ENCODE measurements at regions not wholly inside any gene's neighbourhood (a gene's known extent, or its start where the extent isn't known, plus 50 kb on each side); places are given as distances from the start of the nearest gene placed in this dataset.
A peak's percentile ranks its signal among the peaks of the same experiment; 100 is the strongest.

- no peak for DNase-seq
These were observed 124.2 kb downstream of the TMEM161B start for GRCh38 chr5:88144219-88145001.

GRCh38 chr5:88143693-88144218 is 124.9 kb downstream of the TMEM161B start:
- DNase-seq: no peak

- no peak for DNase-seq
These were observed 125.6 kb downstream of the TMEM161B start for GRCh38 chr5:88142886-88143692.

GRCh38 chr5:88142636-88142885 is 126.1 kb downstream of the TMEM161B start:
- DNase-seq: no peak

- DNase-seq: peak; percentile 48
These were observed 127.5 kb downstream of the TMEM161B start for GRCh38 chr5:88140856-88141752.

- no peak for DNase-seq
These were observed 128.2 kb downstream of the TMEM161B start for GRCh38 chr5:88140396-88140855.

- DNase-seq: no peak
These were observed 138.3 kb downstream of the TMEM161B start for GRCh38 chr5:88130211-88130815.

GRCh38 chr5:88128813-88129212 is 139.8 kb downstream of the TMEM161B start:
- no peak for DNase-seq

- DNase-seq: no peak
These were observed 149.0 kb downstream of the TMEM161B start for GRCh38 chr5:88119535-88120125.

GRCh38 chr5:88118179-88118578 is 150.5 kb downstream of the TMEM161B start:
- no peak for DNase-seq

- DNase-seq: no peak
These were observed 151.1 kb downstream of the TMEM161B start for GRCh38 chr5:88117546-88117945.

- DNase-seq: no peak
These were observed 152.2 kb downstream of the TMEM161B start for GRCh38 chr5:88116396-88116795.

- no peak for DNase-seq
These were observed 153.4 kb downstream of the TMEM161B start for GRCh38 chr5:88115211-88115610.

- DNase-seq: no peak
These were observed 155.2 kb downstream of the TMEM161B start for GRCh38 chr5:88113429-88113828.

- DNase-seq: no peak
These were observed 158.8 kb downstream of the TMEM161B start for GRCh38 chr5:88109818-88110217.

GRCh38 chr5:88108490-88109279 is 160.0 kb downstream of the TMEM161B start:
- DNase-seq: no peak

GRCh38 chr5:88094906-88095496 is 173.6 kb downstream of the TMEM161B start:
- no peak for DNase-seq

- DNase-seq: no peak
These were observed 174.2 kb downstream of the TMEM161B start for GRCh38 chr5:88094403-88094802.

GRCh38 chr5:88093765-88094164 is 174.9 kb downstream of the TMEM161B start:
- no peak for DNase-seq

GRCh38 chr5:88092958-88093605 is 175.6 kb downstream of the TMEM161B start:
- no peak for DNase-seq
